Uterus (tissue), 2 donors: ENCODE measurements at regions not wholly inside any gene's neighbourhood (a gene's known extent, or its start where the extent isn't known, plus 50 kb on each side); places are given as distances from the start of the nearest gene placed in this dataset.

Source experiments
- POLR2A ChIP-seq, 2 donors: fragments of 450-650 bp; IDR thresholded peaks; one replicate each; pipeline ENCODE4 v1.6.1; 2016; ENCODE audit warnings: antibody characterized with exemption in 2 of 2, mild to moderate bottlenecking in 1 of 2, moderate library complexity in 1 of 2
- TF ChIP-seq, protein P1 (sequence below), 4 experiments: fragments of 200-600 bp in 2 of 4; fragments of 450-650 bp in 2 of 4; sonication (generic) in 2 of 4; IDR thresholded peaks; one replicate each; pipeline ENCODE4 v1.5.1; 2016 to 2019; ENCODE audit warnings: antibody characterized with exemption in 4 of 4, mild to moderate bottlenecking in 2 of 4, moderate library complexity in 1 of 4

DNA sequence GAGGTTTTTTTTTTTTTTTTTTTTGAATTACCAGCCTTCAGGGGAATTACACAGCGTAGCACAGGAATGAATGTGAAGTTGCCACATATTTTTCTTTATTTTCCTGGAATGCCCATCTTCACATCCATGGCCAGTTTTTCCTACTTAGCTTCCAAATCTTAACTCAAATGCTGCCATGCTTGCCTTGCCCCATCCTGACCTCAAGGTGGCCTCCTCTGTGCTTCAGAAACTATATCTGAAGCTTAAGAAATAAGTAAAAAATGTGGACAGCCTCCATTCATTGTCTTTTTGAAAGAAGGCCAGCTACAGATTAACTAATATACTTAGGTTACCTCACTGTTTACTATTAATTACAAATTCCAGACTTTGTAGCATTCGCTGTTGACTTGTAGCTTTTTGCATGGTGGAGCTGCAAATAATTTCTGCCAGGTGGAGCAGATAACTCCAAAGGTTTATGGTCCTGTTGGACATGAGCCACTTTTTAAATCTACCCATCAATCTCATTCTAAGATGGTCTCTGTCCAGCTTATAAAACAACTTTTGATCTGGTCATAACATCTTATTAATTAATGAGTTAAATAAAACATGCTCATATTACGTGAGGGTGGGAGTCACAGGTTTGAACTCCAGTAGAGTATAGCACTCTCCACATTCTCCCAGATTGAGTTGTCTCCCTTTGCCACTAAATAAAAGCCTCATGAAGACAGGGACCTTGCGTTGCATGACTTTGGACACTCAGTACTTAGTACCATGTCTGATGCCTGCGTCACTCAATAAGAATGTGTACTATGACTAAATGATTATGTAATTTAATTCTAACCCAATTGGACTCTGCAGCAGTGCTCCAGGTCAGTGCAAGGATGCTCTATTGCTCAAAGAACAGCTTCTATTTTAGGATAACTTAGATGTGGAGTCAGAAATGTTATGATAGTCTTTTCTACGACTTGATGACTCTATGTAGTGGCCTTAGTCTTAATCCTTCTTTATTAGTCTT is 678.6 kb upstream of the CITED2 start:
- TF ChIP-seq, protein P1, sequence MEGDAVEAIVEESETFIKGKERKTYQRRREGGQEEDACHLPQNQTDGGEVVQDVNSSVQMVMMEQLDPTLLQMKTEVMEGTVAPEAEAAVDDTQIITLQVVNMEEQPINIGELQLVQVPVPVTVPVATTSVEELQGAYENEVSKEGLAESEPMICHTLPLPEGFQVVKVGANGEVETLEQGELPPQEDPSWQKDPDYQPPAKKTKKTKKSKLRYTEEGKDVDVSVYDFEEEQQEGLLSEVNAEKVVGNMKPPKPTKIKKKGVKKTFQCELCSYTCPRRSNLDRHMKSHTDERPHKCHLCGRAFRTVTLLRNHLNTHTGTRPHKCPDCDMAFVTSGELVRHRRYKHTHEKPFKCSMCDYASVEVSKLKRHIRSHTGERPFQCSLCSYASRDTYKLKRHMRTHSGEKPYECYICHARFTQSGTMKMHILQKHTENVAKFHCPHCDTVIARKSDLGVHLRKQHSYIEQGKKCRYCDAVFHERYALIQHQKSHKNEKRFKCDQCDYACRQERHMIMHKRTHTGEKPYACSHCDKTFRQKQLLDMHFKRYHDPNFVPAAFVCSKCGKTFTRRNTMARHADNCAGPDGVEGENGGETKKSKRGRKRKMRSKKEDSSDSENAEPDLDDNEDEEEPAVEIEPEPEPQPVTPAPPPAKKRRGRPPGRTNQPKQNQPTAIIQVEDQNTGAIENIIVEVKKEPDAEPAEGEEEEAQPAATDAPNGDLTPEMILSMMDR (IDR thresholded peaks at IDR 0.05) = no peak
- TF ChIP-seq POLR2A (IDR thresholded peaks at IDR 0.05) = no peak
